ENCODE measurements at regions not wholly inside any gene's neighbourhood (a gene's known extent, or its start where the extent isn't known, plus 50 kb on each side); places are given as distances from the start of the nearest gene placed in this dataset.

DNA sequence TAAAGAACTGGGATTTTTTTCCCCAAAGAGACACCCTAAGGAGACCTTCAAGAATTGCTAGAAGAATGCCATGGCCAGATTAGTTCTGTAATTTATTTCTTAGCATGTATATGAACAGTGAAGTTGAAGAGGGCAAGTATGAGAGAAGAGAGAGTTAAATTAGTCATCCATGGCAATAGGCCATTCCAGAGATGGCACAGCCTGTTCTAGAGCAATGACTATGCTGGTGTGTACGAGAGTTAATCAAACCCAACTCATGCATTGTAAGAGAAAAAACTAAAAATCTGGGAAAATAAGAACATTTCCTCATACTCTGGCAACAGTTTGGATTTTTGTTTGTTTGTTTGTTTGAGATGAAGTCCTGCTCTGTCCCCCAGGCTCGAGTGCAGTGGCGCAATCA is 112.1 kb upstream of the PIK3C3 start:
- ChIA-PET CTCF (no interaction called here), POLR2A (no interaction called here)

DNA sequence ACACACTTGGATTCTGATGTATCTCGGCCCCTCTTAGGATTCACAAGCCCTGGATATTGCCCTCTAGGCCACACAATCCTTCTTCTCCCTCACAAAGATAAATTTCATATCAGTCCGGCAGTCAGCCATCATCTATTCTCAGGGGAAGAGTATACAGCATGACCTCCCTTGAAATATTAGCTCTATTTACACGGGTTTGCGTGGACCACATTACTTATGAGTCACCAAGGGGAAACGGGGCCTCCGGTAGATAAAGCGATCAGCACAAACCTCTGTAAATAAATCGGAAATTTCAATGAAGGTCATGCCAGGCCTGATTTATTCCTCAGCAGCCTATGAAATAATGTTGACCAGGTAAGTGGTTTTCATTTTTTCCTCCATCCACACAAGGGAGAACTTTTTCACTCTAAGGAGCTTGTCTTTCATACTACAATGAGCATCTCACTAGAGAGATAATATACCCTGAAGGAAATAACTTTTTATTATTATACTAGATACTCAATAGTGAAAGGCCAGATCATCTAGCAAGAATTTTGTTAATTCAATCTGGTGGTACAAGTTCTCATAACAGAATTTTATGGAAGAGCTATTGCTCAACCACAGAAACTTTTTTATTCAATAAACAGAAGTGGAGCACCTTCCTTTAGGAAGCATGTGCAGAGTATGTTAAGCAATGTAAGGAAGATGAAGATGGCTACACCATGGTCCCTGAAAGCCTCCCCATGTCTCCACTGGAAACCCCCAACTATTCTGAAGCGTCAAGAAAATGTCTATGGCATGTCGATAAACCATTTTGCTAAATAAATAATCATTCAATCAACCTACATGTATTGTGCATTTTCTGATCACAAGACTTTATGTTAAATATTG is 125.2 kb upstream of the PIK3C3 start:
- CTCF ChIA-PET = no interaction called here
- POLR2A ChIA-PET = no interaction called here

DNA sequence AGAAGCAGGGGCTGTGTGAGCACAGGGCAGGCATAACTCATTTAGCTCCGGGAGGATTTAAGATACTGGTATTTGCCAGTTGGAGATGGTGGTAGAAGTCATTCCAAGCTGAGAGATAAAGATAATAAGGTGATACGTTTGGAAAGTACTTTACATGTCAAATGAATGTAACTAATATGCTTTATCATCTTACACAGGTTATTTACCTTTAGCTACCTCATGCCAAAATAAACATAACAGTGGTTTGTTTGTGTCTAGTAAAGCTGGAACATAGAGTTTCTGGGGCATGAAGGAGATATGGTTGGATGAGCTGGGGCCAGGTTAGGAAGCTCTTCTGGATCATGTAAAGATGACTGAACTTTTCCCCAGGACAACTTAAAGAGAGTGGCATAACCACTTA is 126.9 kb upstream of the PIK3C3 start:
- ChIA-PET CTCF (no interaction called here), POLR2A (no interaction called here)

DNA sequence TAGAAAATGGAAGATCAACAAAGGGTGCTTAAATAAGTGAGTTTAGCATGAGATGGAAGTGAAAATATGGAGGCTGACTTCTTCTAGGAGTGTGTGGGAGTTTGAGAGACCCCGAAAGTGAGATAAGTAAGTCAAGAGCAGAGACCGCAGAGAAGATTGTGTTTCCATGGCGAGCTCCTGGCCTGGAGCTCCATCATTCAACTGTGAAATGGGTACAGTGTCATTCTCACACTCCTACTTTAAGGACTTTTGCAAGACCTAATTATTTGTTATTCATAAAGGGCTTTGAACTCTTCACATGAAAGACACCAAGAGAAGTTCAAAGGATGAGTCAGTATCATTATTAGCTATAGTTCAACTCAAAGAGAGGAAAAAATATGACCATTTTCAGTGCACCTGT is 134.2 kb upstream of the PIK3C3 start:
- ChIA-PET CTCF (no interaction called here), POLR2A (no interaction called here)

DNA sequence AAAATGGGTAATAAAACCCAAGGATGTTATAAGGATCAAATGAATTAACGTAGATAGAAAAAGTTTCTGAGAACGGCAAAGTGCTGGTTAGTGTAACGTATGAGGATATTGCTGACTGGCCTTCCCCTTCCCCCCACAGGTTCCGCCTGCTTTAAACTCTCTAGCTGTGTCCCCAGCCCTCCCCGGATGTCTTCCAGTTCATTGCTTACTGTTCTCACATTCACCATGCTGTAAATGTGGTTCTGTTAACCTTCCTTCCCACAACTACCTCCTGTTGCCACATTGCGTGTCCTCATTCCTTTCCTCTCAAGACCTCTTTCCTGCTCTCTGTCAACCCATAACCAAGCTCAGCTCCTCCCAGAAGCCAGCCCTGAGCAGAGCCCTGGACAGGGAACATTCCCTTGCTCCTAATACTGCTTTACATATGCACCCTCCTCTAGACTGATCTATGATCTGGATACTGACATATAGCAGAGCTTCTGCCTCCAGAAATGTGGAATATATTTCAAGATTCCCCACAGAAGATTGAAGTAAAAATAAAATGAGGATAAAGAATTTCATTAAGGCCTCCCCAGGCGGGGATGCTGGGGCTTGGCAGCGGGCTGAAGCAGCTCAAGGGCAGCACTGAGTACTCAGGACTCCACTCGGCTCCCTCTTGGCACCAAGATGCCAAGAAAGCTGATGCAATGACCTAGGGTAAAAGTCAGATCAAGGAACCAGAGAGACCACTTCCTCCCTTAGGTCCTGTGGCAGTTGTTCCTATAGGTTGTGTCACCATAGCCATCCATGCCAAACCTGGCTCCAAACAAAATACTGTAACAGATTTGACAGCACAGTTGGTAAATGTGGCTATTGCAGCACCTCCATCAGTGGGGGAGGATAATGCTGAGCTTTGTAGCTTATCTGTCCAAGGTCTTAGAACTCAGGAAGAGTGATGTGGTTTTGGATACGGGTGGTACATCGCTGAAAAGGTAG is 136.4 kb upstream of the PIK3C3 start:
- ChIA-PET CTCF (no interaction called here), POLR2A (no interaction called here)

DNA sequence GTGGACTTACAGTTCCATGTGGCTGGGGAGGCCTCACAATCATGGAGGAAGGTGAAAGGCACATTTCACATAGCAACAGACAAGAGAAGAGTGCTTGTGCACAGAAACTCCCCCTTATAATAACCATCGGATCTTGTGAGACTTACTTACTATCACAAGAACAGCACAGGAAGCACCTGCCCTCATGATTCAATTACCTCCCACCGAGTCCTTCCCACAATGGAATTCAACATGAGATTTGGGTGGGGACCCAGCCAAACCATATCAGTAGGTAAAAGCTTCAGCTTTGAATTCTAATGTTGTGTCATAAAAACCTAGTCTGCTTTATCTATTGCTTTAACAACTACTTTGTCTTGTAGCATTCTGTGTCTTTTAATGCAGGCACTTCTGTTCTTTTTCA is 140.4 kb upstream of the PIK3C3 start:
- CTCF ChIA-PET = no interaction called here
- POLR2A ChIA-PET = no interaction called here

DNA sequence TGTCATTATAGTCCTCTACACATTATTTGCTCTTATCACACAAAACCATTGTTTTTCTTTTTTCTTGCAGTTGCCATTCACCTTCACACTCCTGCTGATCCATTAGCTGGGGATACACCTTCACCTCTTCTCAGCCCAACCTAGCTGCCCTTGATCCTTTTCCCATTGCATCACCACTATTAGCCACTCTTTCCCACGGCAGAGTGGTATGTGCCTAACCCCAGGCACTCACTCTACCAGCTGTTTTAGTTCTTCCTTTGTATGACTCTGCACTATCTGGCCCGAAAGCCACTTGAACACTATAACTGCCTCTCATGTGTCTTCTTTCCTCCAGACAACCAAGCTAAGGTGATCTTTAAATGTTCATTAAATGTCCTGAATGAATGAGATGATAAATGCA is 145.4 kb upstream of the PIK3C3 start:
- ChIA-PET CTCF (no interaction called here), POLR2A (no interaction called here)

DNA sequence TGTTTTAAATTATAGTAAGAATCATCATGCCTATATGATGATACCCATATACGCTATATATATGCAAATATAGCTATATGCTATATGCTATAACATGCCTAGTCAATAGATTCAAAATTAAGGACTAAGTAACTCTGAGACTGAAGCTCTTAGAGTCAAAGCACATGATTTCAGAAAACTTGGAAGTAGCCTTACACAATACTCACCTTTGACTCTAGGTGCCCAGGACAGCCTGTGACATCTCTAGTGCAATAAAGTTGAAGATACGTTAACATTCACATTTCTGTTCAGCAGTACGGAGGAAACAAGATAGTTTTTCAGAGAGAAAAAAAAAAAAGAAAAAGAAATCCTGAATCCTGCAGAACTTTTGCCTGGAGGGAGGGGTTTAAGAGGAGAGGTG is 149.7 kb upstream of the PIK3C3 start:
- POLR2A ChIA-PET = no interaction called here
- CTCF ChIA-PET = no interaction called here

DNA sequence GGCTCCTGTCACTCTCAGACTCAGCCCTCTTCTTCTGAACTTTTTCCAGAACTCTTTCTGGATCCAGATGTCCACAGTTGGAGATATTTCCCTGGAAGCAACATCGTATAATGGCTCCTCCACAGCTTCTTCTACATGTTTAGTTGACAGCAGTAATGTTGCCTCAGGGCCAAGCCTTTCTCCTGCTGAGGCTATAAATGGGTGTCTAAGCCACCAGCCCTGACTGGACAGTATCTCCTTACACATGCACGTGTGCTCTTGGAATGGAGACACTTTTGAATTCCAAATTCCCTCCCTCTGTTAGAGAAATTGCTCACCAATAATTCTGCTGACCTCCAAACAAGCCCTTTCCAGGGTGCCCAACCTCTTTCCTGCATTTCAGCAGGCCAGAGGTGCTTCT is 156.2 kb upstream of the PIK3C3 start:
- ChIA-PET CTCF (no interaction called here), POLR2A (no interaction called here)

DNA sequence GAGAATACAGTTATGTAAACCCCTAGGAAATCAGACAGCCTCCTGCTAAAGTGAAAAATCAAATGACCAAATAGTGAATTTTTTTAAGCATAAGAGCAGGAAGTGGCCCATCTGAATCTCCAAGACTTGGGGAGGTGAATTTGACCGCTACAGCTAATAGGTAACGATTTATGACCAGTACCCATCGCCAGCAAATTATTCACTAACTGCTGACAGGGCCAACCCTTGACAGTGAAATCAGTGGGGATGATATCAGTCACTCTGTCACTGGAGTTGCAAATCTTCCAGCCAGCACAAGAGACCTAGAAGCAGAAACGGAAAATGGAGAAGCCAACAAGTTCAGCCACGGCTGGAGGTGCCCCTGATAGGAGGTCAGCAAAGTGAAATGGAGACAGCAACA is 164.3 kb upstream of the PIK3C3 start:
- ChIA-PET POLR2A (no interaction called here), CTCF (no interaction called here)

DNA sequence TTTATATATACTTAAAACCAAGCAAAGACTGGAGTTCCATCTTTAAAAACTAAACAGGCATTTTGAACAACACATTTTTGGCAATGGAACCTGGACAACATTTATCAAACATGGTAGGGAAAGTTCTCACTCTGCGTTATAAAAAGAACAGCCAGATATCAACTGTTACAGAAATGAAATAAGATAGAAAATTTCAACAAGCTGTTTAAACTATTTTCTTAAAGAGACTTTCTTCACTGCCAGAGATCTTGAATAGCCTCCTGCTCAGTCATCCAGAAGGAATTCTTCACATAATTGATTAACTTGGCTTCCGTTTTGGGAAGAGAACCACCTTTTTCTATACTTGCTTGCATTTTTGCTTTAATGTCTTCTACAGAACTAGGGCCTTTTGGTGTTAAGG is 166.0 kb upstream of the PIK3C3 start:
- ChIA-PET CTCF (no interaction called here), POLR2A (no interaction called here)

DNA sequence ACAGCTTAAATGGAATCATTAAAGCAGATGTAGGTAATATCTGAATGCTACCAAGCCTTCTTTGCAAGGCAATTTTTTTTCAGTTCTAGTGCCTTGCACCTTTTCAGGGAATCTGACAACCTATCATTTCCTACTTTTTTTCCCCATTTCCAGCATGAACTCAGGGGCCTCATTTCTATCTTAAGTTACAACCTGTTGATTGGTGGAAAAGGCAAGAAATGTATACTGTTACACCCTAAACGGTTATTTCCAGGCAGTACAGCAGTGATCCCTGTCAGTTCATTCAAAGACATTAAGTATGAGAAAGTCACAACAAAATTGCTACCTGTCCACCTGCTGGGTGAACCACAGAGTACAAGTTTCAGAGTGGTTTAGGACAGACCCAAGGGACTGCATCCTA is 171.2 kb upstream of the PIK3C3 start:
- ChIA-PET CTCF (no interaction called here), POLR2A (no interaction called here)

DNA sequence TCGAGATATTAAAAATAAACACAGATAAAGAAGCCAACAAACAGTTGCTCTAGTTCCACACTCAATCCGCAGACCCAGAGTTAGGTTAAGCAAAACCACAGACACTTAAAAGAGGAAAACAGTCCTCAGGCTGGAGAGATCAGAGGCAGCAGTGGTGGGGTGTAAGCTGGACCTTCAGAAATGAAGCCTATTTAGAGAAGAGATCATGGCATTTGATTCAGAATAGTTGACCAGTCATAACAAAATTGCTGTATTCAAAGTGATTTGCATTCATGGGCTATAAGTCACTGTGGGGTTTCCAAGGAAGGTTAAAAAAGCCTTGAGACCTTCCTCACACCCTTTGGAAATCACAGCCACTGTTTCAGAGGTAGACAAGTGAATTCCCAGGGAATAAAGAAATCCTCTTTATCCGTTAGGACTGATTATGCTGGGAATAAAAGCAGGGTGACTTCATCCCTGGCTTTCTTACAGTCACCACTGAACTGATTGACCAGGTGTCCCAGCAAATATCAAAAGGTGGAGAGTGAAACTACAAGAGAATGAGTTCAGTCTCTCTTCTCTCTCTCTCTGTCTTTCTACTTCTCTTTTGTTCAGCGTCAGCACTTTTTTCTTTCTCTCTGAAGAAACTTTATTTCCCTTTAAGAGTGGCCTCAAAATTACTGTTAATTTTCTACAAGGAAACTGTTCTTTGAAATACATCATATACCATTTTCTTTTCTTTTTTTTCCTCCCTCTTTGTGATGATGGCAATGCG is 171.8 kb upstream of the PIK3C3 start:
- POLR2A ChIA-PET = no interaction called here
- CTCF ChIA-PET = no interaction called here

DNA sequence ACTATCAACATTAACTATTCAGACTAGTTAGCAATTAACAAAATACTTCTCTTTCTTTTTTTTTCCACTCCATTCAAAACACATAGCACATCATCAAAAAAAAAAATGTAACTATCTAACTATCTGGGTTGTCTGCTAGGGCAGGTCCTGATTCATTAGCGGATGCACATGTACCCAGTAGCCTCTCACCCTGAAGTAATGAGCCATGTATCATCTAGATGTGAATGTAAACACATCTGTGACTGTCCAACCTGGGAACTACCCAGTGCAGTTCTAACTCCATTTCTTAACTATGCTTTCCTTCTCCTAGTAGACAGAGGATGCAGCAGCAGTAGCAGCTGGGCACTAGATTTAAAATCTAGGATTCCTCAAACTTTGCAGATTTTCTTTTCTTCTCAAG is 183.1 kb upstream of the PIK3C3 start:
- CTCF ChIA-PET = no interaction called here
- POLR2A ChIA-PET = no interaction called here

DNA sequence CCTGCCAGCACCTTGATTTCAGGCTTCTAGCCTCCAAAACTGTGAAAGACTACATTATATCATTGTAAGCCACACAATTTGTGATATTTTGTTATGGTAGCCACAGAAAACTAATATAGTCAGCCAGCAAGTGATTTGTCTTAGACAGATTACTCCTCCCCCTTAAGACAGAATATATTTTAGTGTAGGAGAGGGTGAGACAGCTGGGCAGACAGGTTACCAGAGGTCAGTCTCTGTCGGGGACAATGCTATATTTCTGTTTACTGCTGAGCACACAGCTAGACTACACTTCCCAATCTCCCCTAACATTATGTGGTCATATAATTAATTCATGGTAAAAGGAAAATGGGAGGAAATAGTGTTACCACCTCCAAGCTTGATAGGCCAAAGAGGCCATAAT is 185.8 kb upstream of the PIK3C3 start:
- ChIA-PET CTCF (no interaction called here), POLR2A (no interaction called here)

DNA sequence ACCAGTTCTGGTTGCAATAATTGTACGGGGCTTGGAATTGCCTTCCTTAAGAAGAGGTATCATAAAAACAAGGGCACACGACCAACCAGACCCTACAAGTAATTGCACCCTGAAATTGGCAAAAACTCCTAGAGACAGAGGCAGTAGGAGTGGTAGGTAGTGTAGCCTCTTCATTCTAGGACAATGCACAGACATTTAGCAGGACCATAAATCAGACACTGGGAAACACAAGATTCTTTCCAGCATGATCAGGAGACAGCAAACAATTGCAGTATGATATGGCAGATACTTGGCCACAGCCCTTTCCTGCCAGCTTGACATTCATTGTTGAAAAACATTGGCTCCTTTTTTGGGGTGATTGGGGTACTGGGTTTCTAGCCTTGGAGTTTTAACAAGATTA is 186.6 kb upstream of the PIK3C3 start:
- POLR2A ChIA-PET = no interaction called here
- CTCF ChIA-PET = no interaction called here

DNA sequence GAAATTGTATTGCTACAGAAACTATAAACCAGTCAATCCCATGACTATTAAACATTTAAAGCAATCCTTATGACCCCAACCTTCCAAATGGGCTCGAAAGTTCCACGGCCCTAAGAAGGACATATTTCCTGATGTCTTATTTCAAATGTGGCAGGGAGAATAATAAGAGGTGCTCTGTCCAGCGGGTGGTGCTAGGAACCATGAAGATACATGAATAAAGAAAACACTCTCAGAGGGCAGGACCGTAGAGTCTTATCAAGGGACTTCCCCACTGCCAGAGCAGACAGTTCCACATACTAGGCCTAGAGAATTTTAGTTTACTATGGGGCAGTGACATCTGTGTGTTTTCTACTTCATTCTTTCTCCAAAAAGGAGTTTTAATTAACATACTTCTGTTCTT is 187.1 kb upstream of the PIK3C3 start:
- POLR2A ChIA-PET = no interaction called here
- CTCF ChIA-PET = no interaction called here

DNA sequence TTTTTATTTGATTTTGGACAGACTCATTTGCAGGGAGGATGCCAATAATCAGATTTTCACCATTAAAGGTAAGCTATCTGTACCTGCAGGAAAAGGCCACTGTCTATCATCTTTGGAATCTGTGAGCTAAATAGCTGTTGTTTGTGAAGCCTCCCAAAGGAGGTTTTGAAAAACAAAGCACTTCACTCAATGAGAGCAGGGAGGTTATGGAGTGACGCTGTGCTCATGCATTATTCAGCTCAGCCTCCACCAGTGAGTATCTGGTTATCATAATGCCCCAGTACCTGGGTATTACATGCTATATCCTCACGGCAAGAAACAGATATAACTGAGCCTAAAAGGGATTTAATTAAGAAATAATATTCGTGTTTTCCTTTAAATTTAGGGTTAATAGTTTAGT is 189.6 kb upstream of the PIK3C3 start:
- CTCF ChIA-PET = no interaction called here
- POLR2A ChIA-PET = no interaction called here

DNA sequence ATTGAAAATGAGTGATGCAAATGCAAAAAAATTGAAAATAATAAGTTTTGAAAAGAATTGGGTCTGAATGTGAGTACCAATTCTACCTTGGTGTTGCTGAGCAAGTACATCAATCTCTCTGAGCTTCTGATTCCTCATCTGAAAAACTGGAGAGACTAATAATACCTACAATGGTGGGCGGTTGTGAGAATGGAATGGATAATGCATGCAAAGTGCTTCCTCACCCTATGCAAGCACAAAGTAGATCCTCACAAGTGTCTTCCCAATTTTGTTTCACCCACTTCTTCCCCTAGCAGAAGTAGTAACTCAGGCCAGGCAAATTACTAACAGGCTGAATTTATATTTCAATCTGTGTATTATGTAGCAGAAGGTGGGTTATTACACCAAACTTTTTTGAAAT is 191.7 kb upstream of the PIK3C3 start:
- POLR2A ChIA-PET = no interaction called here
- CTCF ChIA-PET = no interaction called here

DNA sequence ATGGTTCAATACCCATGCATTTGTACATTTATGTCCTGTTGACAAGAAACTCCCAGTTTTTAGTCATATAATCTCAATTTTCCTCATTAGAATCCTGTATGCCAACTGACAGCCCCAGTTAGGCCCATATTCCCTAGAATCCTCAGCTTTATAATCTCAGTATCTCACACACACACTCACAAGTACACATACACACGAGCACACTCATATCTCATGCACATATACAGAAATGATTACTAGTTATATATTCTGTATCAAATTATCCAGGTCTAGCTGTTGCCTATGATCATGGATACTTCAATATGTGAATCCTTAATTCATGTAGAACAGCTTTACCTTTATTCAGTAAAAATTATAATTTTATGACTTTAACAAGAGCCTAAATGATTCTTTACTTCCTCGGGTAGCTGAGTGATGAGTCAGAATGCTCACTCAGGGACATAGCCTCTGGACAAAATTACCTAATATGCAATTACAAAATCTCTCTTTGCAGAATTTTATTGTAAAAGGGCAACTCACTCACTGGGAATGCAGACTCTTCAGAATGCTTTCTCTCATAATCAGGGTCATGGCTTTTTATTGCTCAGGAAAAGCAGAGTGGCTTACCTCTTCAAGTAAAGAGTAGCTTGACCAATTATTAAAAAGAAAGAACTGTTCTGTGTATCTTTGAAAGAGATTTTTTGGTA is 193.6 kb upstream of the PIK3C3 start:
- ChIA-PET POLR2A (no interaction called here), CTCF (no interaction called here)

Measured in activated CD8-positive, alpha-beta memory T cell treated with anti-CD3 and anti-CD28 coated beads for 36 hours (primary cell).